ENCODE measurements at regions not wholly inside any gene's neighbourhood (a gene's known extent, or its start where the extent isn't known, plus 50 kb on each side); places are given as distances from the start of the nearest gene placed in this dataset.

GRCh38 chr20:41853806-41854205 lies 235.6 kb upstream of the CHD6 start:
- Histone ChIP-seq H3K4me1 (ENCODE audit: insufficient read depth) (no peaks in the 10 kb centered on the region), H3K36me3 (ENCODE audit: insufficient read depth) (no peaks in the 10 kb centered on the region), H3K4me3 (ENCODE audit: low read depth, low read length) (no peak overlapping the region), H3K27ac (ENCODE audit: low read depth) (no peak overlapping the region)
- no peak for DNase-seq (ENCODE audit: extremely low spot score)
- WGBS: 21% methylated on average over 2 of the region's 2 CpGs

- 67% methylated on average over 3 of the region's 3 CpGs for WGBS
- no peak for DNase-seq (ENCODE audit: extremely low spot score)
- H3K27ac ChIP-seq (ENCODE audit: low read depth): no peak overlapping the region
- H3K4me3 ChIP-seq (ENCODE audit: low read depth, low read length): no peak overlapping the region
- no peaks in the 10 kb centered on the region for H3K4me1 ChIP-seq (ENCODE audit: insufficient read depth)
- no peaks in the 10 kb centered on the region for H3K36me3 ChIP-seq (ENCODE audit: insufficient read depth)
Measured at GRCh38 chr20:41848180-41848579, 230.0 kb upstream of the CHD6 start.

GRCh38 chr20:41837669-41838224 lies 219.6 kb upstream of the CHD6 start:
- Histone ChIP-seq H3K36me3 (ENCODE audit: insufficient read depth) (no peaks in the 10 kb centered on the region), H3K27ac (ENCODE audit: low read depth) (no peak overlapping the region), H3K4me3 (ENCODE audit: low read depth, low read length) (no peak overlapping the region), H3K4me1 (ENCODE audit: insufficient read depth) (no peaks in the 10 kb centered on the region)
- 26% methylated on average over 3 of the region's 3 CpGs for whole genome bisulfite sequencing
- DNase-seq (ENCODE audit: extremely low spot score): no peak

GRCh38 chr20:41833739-41834138 lies 215.6 kb upstream of the CHD6 start:
- DNase-seq (ENCODE audit: extremely low spot score): no peak
- no peak overlapping the region for H3K27ac ChIP-seq (ENCODE audit: low read depth)
- H3K4me3 ChIP-seq (ENCODE audit: low read depth, low read length): no peak overlapping the region
- whole genome bisulfite sequencing: 91% methylated on average over 1 of the region's 1 CpG
- H3K4me1 ChIP-seq (ENCODE audit: insufficient read depth): no peaks in the 10 kb centered on the region
- H3K36me3 ChIP-seq (ENCODE audit: insufficient read depth): no peaks in the 10 kb centered on the region

- Histone ChIP-seq H3K4me3 (ENCODE audit: low read depth, low read length) (no peak overlapping the region), H3K4me1 (ENCODE audit: insufficient read depth) (no peaks in the 10 kb centered on the region), H3K27ac (ENCODE audit: low read depth) (no peak overlapping the region), H3K36me3 (ENCODE audit: insufficient read depth) (no peaks in the 10 kb centered on the region)
- WGBS: 65% methylated on average over 2 of the region's 2 CpGs
- no peak for DNase-seq (ENCODE audit: extremely low spot score)
Measured at GRCh38 chr20:41830702-41831101, 212.5 kb upstream of the CHD6 start.

- Histone ChIP-seq H3K4me3 (ENCODE audit: low read depth, low read length) (no peak overlapping the region), H3K27ac (ENCODE audit: low read depth) (no peak overlapping the region), H3K36me3 (ENCODE audit: insufficient read depth) (no peaks in the 10 kb centered on the region), H3K4me1 (ENCODE audit: insufficient read depth) (no peaks in the 10 kb centered on the region)
- DNase-seq (ENCODE audit: extremely low spot score): no peak
- WGBS: 71% methylated on average over 2 of the region's 2 CpGs
Measured at GRCh38 chr20:41819436-41819835, 201.3 kb upstream of the CHD6 start.

- H3K27ac ChIP-seq (ENCODE audit: low read depth): no peak overlapping the region
- no peaks in the 10 kb centered on the region for H3K4me1 ChIP-seq (ENCODE audit: insufficient read depth)
- no peak overlapping the region for H3K4me3 ChIP-seq (ENCODE audit: low read depth, low read length)
- H3K36me3 ChIP-seq (ENCODE audit: insufficient read depth): no peaks in the 10 kb centered on the region
- DNase-seq (ENCODE audit: extremely low spot score): no peak
- WGBS: 37% methylated on average over 5 of the region's 5 CpGs
Measured at GRCh38 chr20:41818991-41819390, 200.8 kb upstream of the CHD6 start.

GRCh38 chr20:41818369-41818768 lies 200.2 kb upstream of the CHD6 start:
- 88% methylated on average over 5 of the region's 5 CpGs for WGBS
- no peak overlapping the region for H3K27ac ChIP-seq (ENCODE audit: low read depth)
- no peaks in the 10 kb centered on the region for H3K36me3 ChIP-seq (ENCODE audit: insufficient read depth)
- DNase-seq (ENCODE audit: extremely low spot score): no peak
- no peak overlapping the region for H3K4me3 ChIP-seq (ENCODE audit: low read depth, low read length)
- no peaks in the 10 kb centered on the region for H3K4me1 ChIP-seq (ENCODE audit: insufficient read depth)

- no peaks in the 10 kb centered on the region for H3K4me1 ChIP-seq (ENCODE audit: insufficient read depth)
- H3K36me3 ChIP-seq (ENCODE audit: insufficient read depth): no peaks in the 10 kb centered on the region
- H3K27ac ChIP-seq (ENCODE audit: low read depth): no peak overlapping the region
- H3K4me3 ChIP-seq (ENCODE audit: low read depth, low read length): no peak overlapping the region
- 75% methylated on average over 1 of the region's 1 CpG for WGBS
- DNase-seq (ENCODE audit: extremely low spot score): no peak
Measured at GRCh38 chr20:41811456-41811855, 193.3 kb upstream of the CHD6 start.

- WGBS: 78% methylated on average over 3 of the region's 3 CpGs
- no peaks in the 10 kb centered on the region for H3K36me3 ChIP-seq (ENCODE audit: insufficient read depth)
- H3K4me3 ChIP-seq (ENCODE audit: low read depth, low read length): no peak overlapping the region
- no peak for DNase-seq (ENCODE audit: extremely low spot score)
- no peaks in the 10 kb centered on the region for H3K4me1 ChIP-seq (ENCODE audit: insufficient read depth)
- no peak overlapping the region for H3K27ac ChIP-seq (ENCODE audit: low read depth)
Measured at GRCh38 chr20:41800040-41800439, 181.9 kb upstream of the CHD6 start.

- Histone ChIP-seq H3K4me3 (ENCODE audit: low read depth, low read length) (no peak overlapping the region), H3K36me3 (ENCODE audit: insufficient read depth) (no peaks in the 10 kb centered on the region), H3K4me1 (ENCODE audit: insufficient read depth) (no peaks in the 10 kb centered on the region), H3K27ac (ENCODE audit: low read depth) (no peak overlapping the region)
- DNase-seq (ENCODE audit: extremely low spot score): no peak
- 49% methylated on average over 3 of the region's 3 CpGs for WGBS
Measured at GRCh38 chr20:41798930-41799502, 180.8 kb upstream of the CHD6 start.

- no peaks in the 10 kb centered on the region for H3K36me3 ChIP-seq (ENCODE audit: insufficient read depth)
- DNase-seq (ENCODE audit: extremely low spot score): no peak
- H3K4me3 ChIP-seq (ENCODE audit: low read depth, low read length): no peak overlapping the region
- no peak overlapping the region for H3K27ac ChIP-seq (ENCODE audit: low read depth)
- WGBS: 46% methylated on average over 4 of the region's 4 CpGs
- no peaks in the 10 kb centered on the region for H3K4me1 ChIP-seq (ENCODE audit: insufficient read depth)
Measured at GRCh38 chr20:41786158-41786557, 168.0 kb upstream of the CHD6 start.

- Histone ChIP-seq H3K36me3 (ENCODE audit: insufficient read depth) (no peaks in the 10 kb centered on the region), H3K4me1 (ENCODE audit: insufficient read depth) (no peaks in the 10 kb centered on the region), H3K4me3 (ENCODE audit: low read depth, low read length) (no peak overlapping the region), H3K27ac (ENCODE audit: low read depth) (no peak overlapping the region)
- no peak for DNase-seq (ENCODE audit: extremely low spot score)
- 51% methylated on average over 5 of the region's 5 CpGs for WGBS
Measured at GRCh38 chr20:41784209-41784958, 166.2 kb upstream of the CHD6 start.

- 72% methylated on average over 7 of the region's 7 CpGs for WGBS
- Histone ChIP-seq H3K4me3 (ENCODE audit: low read depth, low read length) (no peak overlapping the region), H3K36me3 (ENCODE audit: insufficient read depth) (no peaks in the 10 kb centered on the region), H3K4me1 (ENCODE audit: insufficient read depth) (no peaks in the 10 kb centered on the region), H3K27ac (ENCODE audit: low read depth) (no peak overlapping the region)
- no peak for DNase-seq (ENCODE audit: extremely low spot score)
Measured at GRCh38 chr20:41783423-41784208, 165.4 kb upstream of the CHD6 start.

Measured in urinary bladder (tissue), 3 donors.